Testis (tissue), 2 donors: ENCODE measurements at regions not wholly inside any gene's neighbourhood (a gene's known extent, or its start where the extent isn't known, plus 50 kb on each side); places are given as distances from the start of the nearest gene placed in this dataset.

Experiments used
- CTCF ChIP-seq, 3 experiments: fragments of 450-650 bp in 2 of 3; fragments of 200-600 bp in 1 of 3; sonication (generic) in 1 of 3; IDR thresholded peaks; one replicate each; pipeline ENCODE4 v1.5.1; 2016 to 2019; ENCODE audit warnings: antibody characterized with exemption in 3 of 3, mild to moderate bottlenecking in 2 of 3, moderate library complexity in 1 of 3
- POLR2A ChIP-seq: fragments of 450-650 bp; IDR thresholded peaks from one replicate; pipeline ENCODE4 v1.6.1; 2017; ENCODE audit warnings: antibody characterized with exemption, mild to moderate bottlenecking, moderate library complexity

- no peak for TF ChIP-seq CTCF (IDR thresholded peaks at IDR 0.05)
- no peak for TF ChIP-seq POLR2A
Observed at GRCh38 chr13:49855930-49856329, 63.4 kb upstream of the KPNA3 start.
